GM12874 (cell line): ENCODE measurements at regions not wholly inside any gene's neighbourhood (a gene's known extent, or its start where the extent isn't known, plus 50 kb on each side); places are given as distances from the start of the nearest gene placed in this dataset.

ENCODE experiments used
- TF ChIP-seq, protein P1 (sequence below): IDR thresholded peaks from 2 replicates; pipeline ENCODE4 v1.5.1; 2011; ENCODE audit warnings: low read depth, mild to moderate bottlenecking, control low read depth, low read length, moderate library complexity; ENCODE audit not compliant: insufficient read depth

DNA sequence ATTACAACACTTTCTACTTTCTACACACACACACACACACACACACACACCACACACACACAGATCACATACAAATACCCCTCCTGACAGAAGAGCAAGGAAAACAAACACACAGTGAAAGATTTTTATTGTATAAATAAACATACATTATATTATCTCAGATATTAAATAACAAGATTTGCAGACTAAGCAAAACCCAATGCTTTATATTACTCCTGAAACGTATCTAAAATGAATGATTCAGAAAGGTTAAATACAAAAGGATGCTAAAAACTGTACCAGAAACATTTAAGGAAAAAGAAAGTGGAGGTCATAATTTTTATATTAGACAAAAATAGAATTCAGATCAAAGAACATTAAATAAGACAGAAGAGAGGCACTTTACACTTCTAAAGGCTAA lies 208.3 kb upstream of the NPSR1 start:
- TF ChIP-seq, protein P1, sequence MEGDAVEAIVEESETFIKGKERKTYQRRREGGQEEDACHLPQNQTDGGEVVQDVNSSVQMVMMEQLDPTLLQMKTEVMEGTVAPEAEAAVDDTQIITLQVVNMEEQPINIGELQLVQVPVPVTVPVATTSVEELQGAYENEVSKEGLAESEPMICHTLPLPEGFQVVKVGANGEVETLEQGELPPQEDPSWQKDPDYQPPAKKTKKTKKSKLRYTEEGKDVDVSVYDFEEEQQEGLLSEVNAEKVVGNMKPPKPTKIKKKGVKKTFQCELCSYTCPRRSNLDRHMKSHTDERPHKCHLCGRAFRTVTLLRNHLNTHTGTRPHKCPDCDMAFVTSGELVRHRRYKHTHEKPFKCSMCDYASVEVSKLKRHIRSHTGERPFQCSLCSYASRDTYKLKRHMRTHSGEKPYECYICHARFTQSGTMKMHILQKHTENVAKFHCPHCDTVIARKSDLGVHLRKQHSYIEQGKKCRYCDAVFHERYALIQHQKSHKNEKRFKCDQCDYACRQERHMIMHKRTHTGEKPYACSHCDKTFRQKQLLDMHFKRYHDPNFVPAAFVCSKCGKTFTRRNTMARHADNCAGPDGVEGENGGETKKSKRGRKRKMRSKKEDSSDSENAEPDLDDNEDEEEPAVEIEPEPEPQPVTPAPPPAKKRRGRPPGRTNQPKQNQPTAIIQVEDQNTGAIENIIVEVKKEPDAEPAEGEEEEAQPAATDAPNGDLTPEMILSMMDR, result no peak

DNA sequence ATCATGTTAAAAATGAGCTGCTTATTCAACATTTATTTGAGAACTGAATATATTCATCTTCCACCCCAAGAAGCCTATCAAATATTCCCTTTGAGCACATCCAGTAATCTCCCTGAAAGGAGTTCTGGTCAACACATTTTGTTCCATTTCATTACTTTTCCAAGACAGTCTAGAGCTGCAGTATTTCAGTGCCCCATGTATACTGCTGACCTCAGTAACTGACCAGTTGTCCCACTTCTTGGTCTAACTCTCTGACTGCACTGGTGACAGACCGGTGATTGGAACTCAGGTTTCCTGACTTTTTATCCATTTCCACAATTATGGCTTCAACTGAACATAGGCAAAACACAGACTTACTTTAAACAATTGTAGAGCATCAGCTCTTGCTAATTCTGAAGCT lies 206.8 kb upstream of the NPSR1 start:
- TF ChIP-seq, protein P1, result no peak

DNA sequence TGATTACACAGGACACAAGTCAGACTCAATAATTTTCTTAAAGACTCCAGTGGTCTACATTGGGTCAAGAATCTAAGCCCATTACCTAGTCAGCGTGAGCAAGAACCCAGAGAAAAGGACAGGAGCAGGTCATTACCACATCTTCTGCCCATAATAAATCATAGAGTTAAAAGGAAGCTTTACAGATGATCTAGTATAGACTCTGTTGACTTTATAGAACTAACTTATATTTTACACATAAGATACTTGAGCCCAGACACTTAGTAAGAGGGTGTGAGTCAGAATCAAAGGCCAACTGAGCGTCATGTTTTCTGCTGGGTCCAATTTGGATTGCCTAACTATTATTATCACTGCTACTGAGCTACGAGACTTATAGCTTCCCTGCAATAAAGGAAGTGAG lies 206.1 kb upstream of the NPSR1 start:
- TF ChIP-seq, protein P1, result no peak

DNA sequence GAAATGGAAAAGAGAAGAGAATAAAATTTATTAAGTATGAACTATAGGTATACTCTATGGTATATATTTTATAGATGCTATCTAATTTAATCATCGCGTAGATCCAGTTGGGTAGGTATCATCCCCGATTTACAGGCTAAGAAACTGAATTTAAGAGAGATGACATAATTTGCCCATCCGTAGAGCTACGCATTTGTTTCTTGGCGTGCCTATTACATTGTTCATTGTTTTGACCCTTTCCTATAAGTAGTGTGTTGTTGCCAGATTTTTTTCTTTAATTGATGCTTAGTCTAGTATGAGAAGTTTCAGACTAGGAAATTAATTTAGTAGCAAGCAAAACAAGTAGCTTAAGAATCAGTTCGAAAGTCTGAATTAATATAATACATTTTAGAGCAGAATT lies 205.7 kb upstream of the NPSR1 start:
- TF ChIP-seq, protein P1, result no peak

DNA sequence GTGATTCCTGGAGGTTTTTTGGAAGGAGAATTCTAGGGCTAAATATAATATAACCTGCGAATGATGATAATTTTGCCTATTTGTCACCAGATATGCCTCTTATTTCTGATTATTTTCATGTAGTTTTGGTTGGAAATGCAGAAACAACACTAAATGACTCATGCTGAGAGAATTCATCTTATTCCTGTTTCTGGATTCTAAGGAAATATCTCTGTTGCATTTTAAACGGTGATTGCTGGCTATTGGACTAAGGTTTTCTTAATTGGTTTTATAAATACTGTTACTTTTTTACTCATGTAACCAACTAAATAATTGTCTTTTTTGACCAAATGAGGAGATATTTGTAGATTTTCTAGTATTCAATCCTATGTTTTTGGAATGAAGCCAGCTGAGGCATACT lies 204.9 kb upstream of the NPSR1 start:
- TF ChIP-seq, protein P1, result no peak

DNA sequence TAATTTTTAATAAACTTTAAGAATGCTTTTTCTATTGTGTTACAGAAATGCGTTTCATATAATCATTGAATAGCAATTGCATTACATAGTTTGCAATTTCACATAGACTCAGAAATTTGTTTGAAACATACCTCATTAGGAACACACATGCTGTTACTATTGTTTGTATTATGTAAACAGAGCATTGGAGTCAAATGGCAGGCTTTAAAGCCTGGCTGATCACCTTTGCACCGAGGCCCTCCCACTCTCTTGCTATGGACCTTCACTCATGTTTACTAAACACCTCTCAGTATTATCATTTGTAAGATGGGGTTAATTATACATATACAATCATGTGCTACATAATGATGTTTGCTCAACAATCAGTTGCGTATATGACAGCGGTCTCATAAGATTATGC lies 203.6 kb upstream of the NPSR1 start:
- TF ChIP-seq, protein P1, result no peak

DNA sequence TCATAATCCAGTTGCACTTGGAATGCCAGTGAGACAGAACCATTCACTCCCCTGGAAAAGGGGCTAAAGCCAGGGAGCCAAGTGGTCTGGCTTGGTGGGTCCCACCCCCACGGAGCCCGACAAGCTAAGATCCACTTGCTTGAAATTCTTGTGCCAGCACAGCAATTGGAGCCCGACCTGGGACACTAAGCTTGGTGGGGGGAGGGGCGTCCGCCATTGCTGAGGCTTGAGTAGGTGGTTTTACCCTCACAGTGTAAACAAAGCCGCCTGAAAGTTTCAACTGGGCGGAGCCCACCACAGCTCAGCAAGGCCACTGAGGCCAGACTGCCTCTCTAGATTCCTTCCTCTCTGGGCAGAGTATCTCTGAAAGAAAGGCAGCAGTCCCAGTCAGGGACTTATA lies 200.7 kb upstream of the NPSR1 start:
- TF ChIP-seq, protein P1, result no peak

DNA sequence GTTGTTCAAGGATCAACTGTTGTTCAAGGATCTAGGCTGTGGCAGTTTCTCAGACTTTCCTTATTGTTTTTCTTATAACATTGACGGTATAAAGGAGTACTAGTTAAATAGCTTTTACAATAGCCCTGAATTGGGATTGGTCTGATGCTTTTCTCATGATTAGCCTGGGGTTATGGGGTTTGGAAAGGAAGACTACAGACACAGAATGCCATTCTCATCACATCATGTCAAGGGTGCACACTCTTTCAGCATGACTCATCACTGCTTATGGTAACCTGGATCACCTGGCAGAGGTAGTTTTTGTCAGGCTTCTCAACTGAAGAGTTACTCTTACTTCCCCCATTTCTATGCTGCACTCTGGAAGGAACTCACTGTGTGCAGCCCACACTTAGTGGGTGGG lies 194.2 kb upstream of the NPSR1 start:
- TF ChIP-seq, protein P1, result no peak
